GM12878 (cell line): ENCODE measurements at regions not wholly inside any gene's neighbourhood (a gene's known extent, or its start where the extent isn't known, plus 50 kb on each side); places are given as distances from the start of the nearest gene placed in this dataset.

Experiments used
- ATAC-seq: fragments of 200-7000 bp; cut with Tn5 transposase; 3 replicates; pipeline ENCODE4 v1.9.1; 2020; ENCODE audit warnings: mild to moderate bottlenecking, moderate library complexity
- BruUV-seq: library from RNA; stranded (reverse); fragments of 400-500 nt; replicated peaks from 2 replicates; lab custom pipeline; 2021; lab: Mats Ljungman, UMichigan
- CTCF ChIA-PET: fragments of 300-600 bp; sonication (Branson Sonifier 250); formaldehyde crosslinking; extraction: SDS; loops from one replicate; lab custom pipeline; 2021; ENCODE audit warnings: inconsistent platforms; lab: Yijun Ruan, JAX
- POLR2A ChIA-PET: fragments of 350-600 bp; formaldehyde crosslinking; extraction: SDS; loops from one replicate; lab custom pipeline; 2021; ENCODE audit warnings: inconsistent platforms; lab: Charles Lee
- RAD21 ChIA-PET: fragments of 300-600 bp; sonication (Branson Sonifier 250); formaldehyde crosslinking; loops from one replicate; lab custom pipeline; 2023; ENCODE audit warnings: antibody characterized with exemption; ENCODE audit not compliant: unreplicated experiment; lab: Charles Lee
- SMC1A ChIA-PET: fragments of 300-600 bp; sonication (Branson Sonifier 250); formaldehyde crosslinking; loops from one replicate; lab custom pipeline; 2023; ENCODE audit not compliant: unreplicated experiment, uncharacterized antibody; lab: Charles Lee
- DNase-seq: peaks from one replicate; pipeline ENCODE4 v3.0.0-alpha.2; 2011; ENCODE audit warnings: low read depth, low spot score
- FAIRE-seq: peaks from 3 replicates; lab custom pipeline; 2011; peaks lifted over from hg19 to GRCh38; lab: Jason Lieb, UNC
- H2AFZ ChIP-seq: 2 replicates; pipeline ENCODE4 v1.6.0; 2011; ENCODE audit warnings: low read depth, low read length, control low read depth; ENCODE audit not compliant: control insufficient read depth
- H3K27ac ChIP-seq: 2 replicates; pipeline ENCODE4 v1.5.1; 2011; ENCODE audit warnings: control low read depth; ENCODE audit not compliant: control insufficient read depth, insufficient read depth
- H3K27me3 ChIP-seq, 2 experiments: replicated peaks in 1 of 2; 2 replicates each; pipeline versions ENCODE4 v1.6.0 to v1.6.1; 2011; ENCODE audit warnings: low read length in 1 of 2; ENCODE audit not compliant: control insufficient read depth in 2 of 2, insufficient read depth in 2 of 2
- H3K36me3 ChIP-seq, 2 experiments: 2 replicates each; pipeline ENCODE4 v1.5.1; 2011; ENCODE audit warnings: low read length in 1 of 2; ENCODE audit not compliant: control insufficient read depth in 2 of 2, insufficient read depth in 2 of 2
- H3K4me1 ChIP-seq: 2 replicates; pipeline ENCODE4 v1.6.1; 2011; ENCODE audit warnings: mild to moderate bottlenecking, low read length, moderate library complexity, mixed read lengths; ENCODE audit not compliant: control insufficient read depth, insufficient read depth
- H3K4me2 ChIP-seq: 2 replicates; pipeline ENCODE4 v1.6.0; 2011; ENCODE audit warnings: control low read depth; ENCODE audit not compliant: control insufficient read depth, insufficient read depth
- H3K4me3 ChIP-seq: fragments of 200-600 bp; sonication (generic); 2 replicates; pipeline ENCODE4 v1.5.1; 2016
- H3K79me2 ChIP-seq: 2 replicates; pipeline ENCODE4 v1.6.0; 2011; ENCODE audit warnings: low read length; ENCODE audit not compliant: control insufficient read depth, insufficient read depth
- H3K9ac ChIP-seq: 2 replicates; pipeline ENCODE4 v1.8.0; 2011; ENCODE audit warnings: low read length, control low read depth, mixed read lengths; ENCODE audit not compliant: control insufficient read depth, insufficient read depth
- H3K9me3 ChIP-seq: replicated peaks from 3 replicates; pipeline ENCODE4 v1.5.1; 2011; ENCODE audit warnings: mild to moderate bottlenecking, low read length; ENCODE audit not compliant: control insufficient read depth, insufficient read depth
- H4K20me1 ChIP-seq: 2 replicates; pipeline ENCODE4 v1.6.0; 2011; ENCODE audit not compliant: control insufficient read depth, insufficient read depth
- E2F8 ChIP-seq: fragments of 450-650 bp; IDR thresholded peaks from 2 replicates; pipeline ENCODE4 v1.6.1; 2018; ENCODE audit warnings: mild to moderate bottlenecking, low read depth, moderate library complexity; ENCODE audit not compliant: partially characterized antibody
- IRF5 ChIP-seq: fragments of 450-650 bp; IDR thresholded peaks from 2 replicates; pipeline ENCODE4 v1.6.1; 2017; ENCODE audit warnings: borderline replicate concordance
- JUND ChIP-seq: IDR thresholded peaks from 2 replicates; pipeline ENCODE4 v1.6.1; 2012; ENCODE audit warnings: low read depth, mild to moderate bottlenecking, low read length, improper control_type of control experiment, moderate library complexity
- MXI1 ChIP-seq: fragments of 150-350 bp; IDR thresholded peaks from 2 replicates; pipeline ENCODE4 v1.6.1; 2011; ENCODE audit warnings: low read depth, mild to moderate bottlenecking, inconsistent platforms, low read length, improper control_type of control experiment
- STAT3 ChIP-seq: IDR thresholded peaks from 2 replicates; pipeline ENCODE4 v1.6.1; 2011; ENCODE audit warnings: low read depth, low read length, improper control_type of control experiment
- TBL1XR1 ChIP-seq: IDR thresholded peaks from 2 replicates; pipeline ENCODE4 v1.6.1; 2012; ENCODE audit warnings: low read depth, low read length, improper control_type of control experiment
- WGBS: methylation state at CpG from one replicate; pipeline ENCODE4 v1.1.6; 2016; ENCODE audit warnings: low lambda C conversion rate; ENCODE audit not compliant: insufficient replicate concordance, insufficient coverage; ENCODE audit errors: missing lambda C conversion rate; 5-methylcytosine and 5-hydroxymethylcytosine counted together
- in situ Hi-C: fragments of 300-500 bp; cut with MboI; formaldehyde crosslinking; loops from 9 replicates; pipeline ENCODE4 v1.14.3; 2018; ENCODE audit warnings: mixed read lengths
- intact Hi-C: fragments of 100-400 bp; cut with micrococcal nuclease; formaldehyde crosslinking; loops from one replicate; pipeline ENCODE4 v1.14.2; 2022; ENCODE audit not compliant: unreplicated experiment

- POLR2A ChIA-PET, result interaction anchor here (1.0 kb wide), 1 partner anchor 19 kb away, joined by 3 read pairs; no protein-coding TSS in a partner anchor
Measured at GRCh38 chr10:92761571-92761970, 71.8 kb downstream of the HHEX start.

More at GRCh38 chr10:92761571-92761970, 71.8 kb downstream of the HHEX start:
- in situ Hi-C loops (no loop called here), intact Hi-C loops (no loop called here)
- SMC1A ChIA-PET, result interaction anchor here (0.8 kb wide), 1 partner anchor 217 kb away, joined by 3 read pairs; no protein-coding TSS in a partner anchor
- CTCF ChIA-PET, result interaction anchor here (0.8 to 1.1 kb wide), 2 partner anchors 17 to 170 kb away, joined by 3 read pairs; no protein-coding TSS in a partner anchor
- H3K4me2 ChIP-seq, result no peak overlapping the region
- BruUV-seq, result no TSS peak
- H3K9me3 ChIP-seq, result no peaks in the 10 kb centered on the region; the same call in 2 of the 3 replicates
- WGBS, result 79% methylated on average over 4 of the region's 4 CpGs
- H2AFZ ChIP-seq, result no peak overlapping the region
- H3K79me2 ChIP-seq, result no peaks in the 10 kb centered on the region
- H3K27me3 ChIP-seq, result no peaks in the 10 kb centered on the region; a peak in 1 of 4 replicates
- no peak for TF ChIP-seq IRF5
- no peak for TF ChIP-seq MXI1
- no peak for TF ChIP-seq JUND
- TF ChIP-seq E2F8, result no peak
- no peak for TF ChIP-seq STAT3
- no peak for TF ChIP-seq TBL1XR1
- no peak overlapping the region for H3K4me3 ChIP-seq
- ATAC-seq (no peak), FAIRE-seq (no peak), DNase-seq (no peak)
- H3K27ac ChIP-seq, result no peak overlapping the region
- no peak overlapping the region for H3K9ac ChIP-seq
- RAD21 ChIA-PET, result no interaction called here
- no peaks in the 10 kb centered on the region for H3K36me3 ChIP-seq
- no peaks in the 10 kb centered on the region for H4K20me1 ChIP-seq
- peaks cover 19% of the 10 kb centered on the region for H3K4me1 ChIP-seq
